ENCODE measurements at regions not wholly inside any gene's neighbourhood (a gene's known extent, or its start where the extent isn't known, plus 50 kb on each side); places are given as distances from the start of the nearest gene placed in this dataset.

DNA sequence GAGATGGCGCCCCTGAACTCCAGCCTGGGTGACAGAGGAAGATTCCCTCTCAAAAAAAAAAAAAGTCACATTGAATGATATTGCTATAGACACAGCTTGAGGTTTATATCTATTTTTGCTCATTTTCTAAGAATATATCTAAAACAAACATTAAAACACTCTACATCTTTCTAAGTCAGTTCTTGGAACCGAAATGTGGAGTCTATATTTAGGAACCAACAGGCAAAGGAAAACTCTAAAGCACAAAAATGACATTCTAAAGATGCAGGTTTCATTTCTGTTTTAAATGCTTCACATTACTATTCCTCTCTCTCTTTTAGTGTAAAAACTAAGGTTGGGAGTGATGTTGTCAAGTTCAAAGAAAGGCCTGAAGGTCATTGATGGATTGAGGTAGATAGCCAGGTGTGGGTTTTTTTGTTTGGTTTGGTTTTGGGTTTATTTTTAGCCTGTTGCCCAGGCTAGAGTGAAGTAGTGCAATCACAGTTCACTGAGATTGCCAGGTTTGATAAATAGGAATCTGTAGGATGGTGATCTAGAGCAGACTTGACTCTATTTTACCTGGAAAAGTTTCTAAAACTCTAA is 194.0 kb upstream of the RBBP8 start:
- no peaks in the 10 kb centered on the region for H3K4me1 ChIP-seq
- 71% methylated on average over 2 of the region's 2 CpGs for WGBS (ENCODE audit: missing lambda C conversion rate)
- TF ChIP-seq ESRRA (IDR thresholded peaks at IDR 0.05; ENCODE audit: borderline replicate concordance, low read length) (no peak), KDM1A (IDR thresholded peaks at IDR 0.05; ENCODE audit: low read depth) (no peak), FOXS1 (CRISPR knock-in tag; IDR thresholded peaks at IDR 0.05) (no peak), RAD21 (conservative IDR thresholded peaks at IDR 0.05 in 1 of 2, IDR thresholded peaks at IDR 0.05 in 1 of 2) (no peak), HOXA7 (CRISPR knock-in tag; IDR thresholded peaks at IDR 0.05) (no peak), EHF (CRISPR knock-in tag; IDR thresholded peaks at IDR 0.05) (no peak), MYC (IDR thresholded peaks at IDR 0.05; ENCODE audit: borderline replicate concordance, low read length) (no peak), KDM5A (IDR thresholded peaks at IDR 0.05) (no peak), ZSCAN20 (CRISPR knock-in tag; IDR thresholded peaks at IDR 0.05) (no peak), BCL3 (IDR thresholded peaks at IDR 0.05) (no peak), TFCP2L1 (CRISPR knock-in tag; IDR thresholded peaks at IDR 0.05) (no peak), CHD4 (IDR thresholded peaks at IDR 0.05; ENCODE audit: borderline replicate concordance) (no peak), RFX5 (IDR thresholded peaks at IDR 0.05) (no peak)
- TF ChIP-seq, protein P1, sequence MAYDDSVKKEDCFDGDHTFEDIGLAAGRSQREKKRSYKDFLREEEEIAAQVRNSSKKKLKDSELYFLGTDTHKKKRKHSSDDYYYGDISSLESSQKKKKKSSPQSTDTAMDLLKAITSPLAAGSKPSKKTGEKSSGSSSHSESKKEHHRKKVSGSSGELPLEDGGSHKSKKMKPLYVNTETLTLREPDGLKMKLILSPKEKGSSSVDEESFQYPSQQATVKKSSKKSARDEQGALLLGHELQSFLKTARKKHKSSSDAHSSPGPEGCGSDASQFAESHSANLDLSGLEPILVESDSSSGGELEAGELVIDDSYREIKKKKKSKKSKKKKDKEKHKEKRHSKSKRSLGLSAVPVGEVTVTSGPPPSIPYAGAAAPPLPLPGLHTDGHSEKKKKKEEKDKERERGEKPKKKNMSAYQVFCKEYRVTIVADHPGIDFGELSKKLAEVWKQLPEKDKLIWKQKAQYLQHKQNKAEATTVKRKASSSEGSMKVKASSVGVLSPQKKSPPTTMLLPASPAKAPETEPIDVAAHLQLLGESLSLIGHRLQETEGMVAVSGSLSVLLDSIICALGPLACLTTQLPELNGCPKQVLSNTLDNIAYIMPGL (CRISPR knock-in tag; IDR thresholded peaks at IDR 0.05; ENCODE audit: borderline replicate concordance): no peak
- POLR2A ChIA-PET: no interaction called here
- CTCF ChIA-PET: no interaction called here
- no peaks in the 10 kb centered on the region for H3K9me3 ChIP-seq
- no peak overlapping the region for H3K4me2 ChIP-seq
- no peak for ATAC-seq
- H3K4me3 ChIP-seq: no peak overlapping the region
- FAIRE-seq: no peak
- no peak overlapping the region for H3K27ac ChIP-seq
- no peak for DNase-seq (ENCODE audit: low read depth in 1 of 2, low spot score in 1 of 2)

DNA sequence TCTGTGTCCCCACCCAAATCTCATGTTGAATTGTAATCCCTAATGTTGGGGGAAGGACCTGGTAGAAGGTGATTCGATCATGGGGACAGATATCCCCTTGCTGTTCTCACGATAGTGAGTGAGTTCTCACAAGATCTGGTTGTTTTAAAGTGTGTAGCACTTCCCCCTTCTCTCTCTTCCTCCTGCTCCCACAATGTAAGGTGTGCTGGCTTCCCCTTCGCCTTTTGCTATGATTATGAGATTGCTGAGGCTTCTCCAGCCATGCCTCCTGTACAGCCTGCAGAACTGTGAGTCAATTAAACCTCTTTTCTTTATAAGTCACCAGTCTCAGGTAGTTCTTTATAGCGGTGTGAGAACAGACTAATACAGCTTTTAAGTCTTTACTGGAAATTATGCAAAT is 193.3 kb upstream of the RBBP8 start:
- POLR2A ChIA-PET: no interaction called here
- FAIRE-seq: no peak
- TF ChIP-seq REST (IDR thresholded peaks at IDR 0.05): no peak
- no peak for TF ChIP-seq ZNF302 (CRISPR knock-in tag; IDR thresholded peaks at IDR 0.05)
- TF ChIP-seq TFCP2L1 (CRISPR knock-in tag; IDR thresholded peaks at IDR 0.05): no peak
- no peak for TF ChIP-seq EHF (CRISPR knock-in tag; IDR thresholded peaks at IDR 0.05)
- no peak overlapping the region for H3K27ac ChIP-seq
- H3K4me1 ChIP-seq: no peaks in the 10 kb centered on the region
- CTCF ChIA-PET: no interaction called here
- no peaks in the 10 kb centered on the region for H3K9me3 ChIP-seq
- no peak for DNase-seq (ENCODE audit: low read depth in 1 of 2, low spot score in 1 of 2)
- no peak for ATAC-seq
- 62% methylated on average over 4 of the region's 4 CpGs for WGBS (ENCODE audit: missing lambda C conversion rate)
- no peak overlapping the region for H3K4me2 ChIP-seq
- H3K4me3 ChIP-seq: no peak overlapping the region

DNA sequence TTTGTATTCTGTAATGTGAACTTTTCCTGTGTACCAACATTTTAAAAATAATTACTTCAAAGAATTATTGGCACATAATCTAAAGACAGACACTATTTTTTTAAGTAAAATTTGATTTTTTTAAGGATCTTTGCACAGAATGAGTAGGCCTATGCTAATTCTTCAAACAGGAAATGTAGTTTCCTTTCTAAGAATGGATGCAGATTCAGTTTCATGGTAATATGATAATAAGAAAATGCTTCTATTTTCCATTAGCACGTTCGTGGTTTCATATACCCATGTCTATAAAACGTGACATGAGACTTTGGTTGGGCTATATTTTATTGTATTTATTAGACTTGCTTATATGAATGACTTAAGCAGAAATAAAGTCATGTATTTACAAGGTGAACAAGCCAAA is 191.8 kb upstream of the RBBP8 start:
- POLR2A ChIA-PET: no interaction called here
- TF ChIP-seq EP300 (IDR thresholded peaks at IDR 0.05): no peak
- no peak for TF ChIP-seq HES2 (IDR thresholded peaks at IDR 0.05)
- TF ChIP-seq RFX5 (IDR thresholded peaks at IDR 0.05): no peak
- no peak for TF ChIP-seq CHD4 (IDR thresholded peaks at IDR 0.05; ENCODE audit: borderline replicate concordance)
- TF ChIP-seq TP53 (CRISPR knock-in tag; IDR thresholded peaks at IDR 0.05): no peak
- TF ChIP-seq ZSCAN20 (CRISPR knock-in tag; IDR thresholded peaks at IDR 0.05): no peak
- no peak for TF ChIP-seq CBX8 (IDR thresholded peaks at IDR 0.05)
- no peak for TF ChIP-seq POLR2AphosphoS2 (conservative IDR thresholded peaks at IDR 0.05; ENCODE audit: low read length)
- no peak for TF ChIP-seq ZNF302 (CRISPR knock-in tag; IDR thresholded peaks at IDR 0.05)
- TF ChIP-seq, protein P2, sequence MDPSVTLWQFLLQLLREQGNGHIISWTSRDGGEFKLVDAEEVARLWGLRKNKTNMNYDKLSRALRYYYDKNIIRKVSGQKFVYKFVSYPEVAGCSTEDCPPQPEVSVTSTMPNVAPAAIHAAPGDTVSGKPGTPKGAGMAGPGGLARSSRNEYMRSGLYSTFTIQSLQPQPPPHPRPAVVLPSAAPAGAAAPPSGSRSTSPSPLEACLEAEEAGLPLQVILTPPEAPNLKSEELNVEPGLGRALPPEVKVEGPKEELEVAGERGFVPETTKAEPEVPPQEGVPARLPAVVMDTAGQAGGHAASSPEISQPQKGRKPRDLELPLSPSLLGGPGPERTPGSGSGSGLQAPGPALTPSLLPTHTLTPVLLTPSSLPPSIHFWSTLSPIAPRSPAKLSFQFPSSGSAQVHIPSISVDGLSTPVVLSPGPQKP (IDR thresholded peaks at IDR 0.05; ENCODE audit: low read depth, low read length): no peak
- TF ChIP-seq FOSB (CRISPR knock-in tag; IDR thresholded peaks at IDR 0.05): no peak
- TF ChIP-seq SMC3 (IDR thresholded peaks at IDR 0.05): no peak
- TF ChIP-seq SREBF2 (IDR thresholded peaks at IDR 0.05): no peak
- no peak for TF ChIP-seq GATA3 (IDR thresholded peaks at IDR 0.05; ENCODE audit: borderline replicate concordance)
- CTCF ChIA-PET: no interaction called here
- no peak overlapping the region for H3K4me3 ChIP-seq
- H3K4me2 ChIP-seq: no peak overlapping the region
- no peak for FAIRE-seq
- 80% methylated on average over 3 of the region's 3 CpGs for WGBS (ENCODE audit: missing lambda C conversion rate)
- H3K4me1 ChIP-seq: no peaks in the 10 kb centered on the region
- no peak overlapping the region for H3K27ac ChIP-seq
- DNase-seq (ENCODE audit: low read depth in 1 of 2, low spot score in 1 of 2): no peak
- H3K9me3 ChIP-seq: no peaks in the 10 kb centered on the region
- no peak for ATAC-seq
